ENCODE measurements at regions not wholly inside any gene's neighbourhood (a gene's known extent, or its start where the extent isn't known, plus 50 kb on each side); places are given as distances from the start of the nearest gene placed in this dataset.

DNA sequence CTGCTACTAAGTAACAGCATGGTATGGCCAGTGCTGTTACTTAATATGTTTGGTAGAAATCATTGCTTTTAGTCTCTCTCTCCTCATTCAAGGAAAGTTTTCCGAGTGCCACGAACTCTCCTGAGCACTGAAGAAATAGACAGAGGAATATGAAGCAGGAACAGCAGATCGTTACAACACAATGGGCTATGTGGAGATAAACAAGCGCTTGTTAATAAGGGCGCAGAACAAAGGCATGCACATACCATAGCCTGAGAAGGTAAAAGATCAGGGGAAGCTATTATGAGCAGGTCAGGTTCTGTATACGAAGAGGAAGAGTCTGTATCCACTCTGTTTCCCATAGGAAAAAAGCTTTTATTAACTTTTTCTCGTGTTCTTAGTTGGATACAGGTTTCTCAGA lies 156.2 kb upstream of the CPNE8 start:
- TF ChIP-seq, protein P1, sequence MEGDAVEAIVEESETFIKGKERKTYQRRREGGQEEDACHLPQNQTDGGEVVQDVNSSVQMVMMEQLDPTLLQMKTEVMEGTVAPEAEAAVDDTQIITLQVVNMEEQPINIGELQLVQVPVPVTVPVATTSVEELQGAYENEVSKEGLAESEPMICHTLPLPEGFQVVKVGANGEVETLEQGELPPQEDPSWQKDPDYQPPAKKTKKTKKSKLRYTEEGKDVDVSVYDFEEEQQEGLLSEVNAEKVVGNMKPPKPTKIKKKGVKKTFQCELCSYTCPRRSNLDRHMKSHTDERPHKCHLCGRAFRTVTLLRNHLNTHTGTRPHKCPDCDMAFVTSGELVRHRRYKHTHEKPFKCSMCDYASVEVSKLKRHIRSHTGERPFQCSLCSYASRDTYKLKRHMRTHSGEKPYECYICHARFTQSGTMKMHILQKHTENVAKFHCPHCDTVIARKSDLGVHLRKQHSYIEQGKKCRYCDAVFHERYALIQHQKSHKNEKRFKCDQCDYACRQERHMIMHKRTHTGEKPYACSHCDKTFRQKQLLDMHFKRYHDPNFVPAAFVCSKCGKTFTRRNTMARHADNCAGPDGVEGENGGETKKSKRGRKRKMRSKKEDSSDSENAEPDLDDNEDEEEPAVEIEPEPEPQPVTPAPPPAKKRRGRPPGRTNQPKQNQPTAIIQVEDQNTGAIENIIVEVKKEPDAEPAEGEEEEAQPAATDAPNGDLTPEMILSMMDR (IDR thresholded peaks at IDR 0.05), result no peak
- intact Hi-C loops (cut with DNase I), result no loop called here

GRCh38 chr12:39048395-39048794 lies 143.0 kb upstream of the CPNE8 start:
- TF ChIP-seq, protein P1 (IDR thresholded peaks at IDR 0.05), result no peak
- H3K4me3 ChIP-seq, result no peak overlapping the region
- DNase-seq, result no peak
- no peaks in the 10 kb centered on the region for H3K36me3 ChIP-seq
- ATAC-seq, result no peak
- H3K27ac ChIP-seq, result no peak overlapping the region
- intact Hi-C loops (cut with DNase I), result no loop called here
- H3K27me3 ChIP-seq, result no peaks in the 10 kb centered on the region
- no peaks in the 10 kb centered on the region for H3K9me3 ChIP-seq
- H3K4me1 ChIP-seq, result no peaks in the 10 kb centered on the region

More for the DNA sequence above, 156.2 kb upstream of the CPNE8 start:
- DNase-seq (no peak), ATAC-seq (no peak)
- no peaks in the 10 kb centered on the region for H3K27me3 ChIP-seq
- H3K4me1 ChIP-seq, result no peaks in the 10 kb centered on the region
- no peaks in the 10 kb centered on the region for H3K36me3 ChIP-seq
- no peak overlapping the region for H3K4me3 ChIP-seq
- no peak overlapping the region for H3K27ac ChIP-seq
- no peaks in the 10 kb centered on the region for H3K9me3 ChIP-seq

GRCh38 chr12:39047539-39048262 lies 142.3 kb upstream of the CPNE8 start:
- no peak overlapping the region for H3K4me3 ChIP-seq
- no peaks in the 10 kb centered on the region for H3K27me3 ChIP-seq
- no peaks in the 10 kb centered on the region for H3K9me3 ChIP-seq
- peak; percentile 94 for ATAC-seq
- TF ChIP-seq, protein P1 (IDR thresholded peaks at IDR 0.05), result no peak
- no peak for DNase-seq
- H3K27ac ChIP-seq, result no peak overlapping the region
- no peaks in the 10 kb centered on the region for H3K36me3 ChIP-seq
- no peaks in the 10 kb centered on the region for H3K4me1 ChIP-seq
- intact Hi-C loops (cut with DNase I), result no loop called here

DNA sequence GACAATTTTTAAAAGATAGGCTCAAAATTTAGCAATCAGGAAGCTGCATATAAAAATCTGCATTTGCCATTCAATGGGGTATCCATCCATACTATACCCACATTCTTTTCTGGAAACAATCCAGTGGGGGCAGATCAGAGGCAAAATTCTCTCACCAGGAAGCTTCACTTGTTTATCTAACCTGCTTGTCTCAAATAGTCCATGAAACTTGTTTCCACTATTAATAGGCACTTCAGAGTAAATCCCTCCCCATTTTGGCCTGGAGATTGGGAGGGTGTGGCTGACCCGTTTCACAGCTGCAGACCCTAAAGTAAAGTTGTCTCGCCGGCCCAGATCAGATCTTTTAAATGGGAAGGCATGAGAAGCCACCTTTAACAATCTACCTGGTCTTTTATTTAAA lies 139.4 kb upstream of the CPNE8 start:
- H3K9me3 ChIP-seq, result no peaks in the 10 kb centered on the region
- H3K4me3 ChIP-seq, result no peak overlapping the region
- no peaks in the 10 kb centered on the region for H3K4me1 ChIP-seq
- intact Hi-C loops (cut with DNase I), result no loop called here
- ATAC-seq (no peak), DNase-seq (no peak)
- H3K27me3 ChIP-seq, result no peaks in the 10 kb centered on the region
- H3K27ac ChIP-seq, result no peak overlapping the region
- H3K36me3 ChIP-seq, result no peaks in the 10 kb centered on the region
- TF ChIP-seq, protein P1 (IDR thresholded peaks at IDR 0.05), result no peak

GRCh38 chr12:39043424-39043822 lies 138.0 kb upstream of the CPNE8 start:
- Histone ChIP-seq H3K36me3 (no peaks in the 10 kb centered on the region), H3K27ac (no peak overlapping the region), H3K27me3 (no peaks in the 10 kb centered on the region), H3K4me3 (no peak overlapping the region), H3K9me3 (no peaks in the 10 kb centered on the region), H3K4me1 (no peaks in the 10 kb centered on the region)
- ATAC-seq (no peak), DNase-seq (no peak)
- TF ChIP-seq, protein P1 (IDR thresholded peaks at IDR 0.05), result no peak
- intact Hi-C loops (cut with DNase I), result no loop called here
